Tibial nerve (tissue), 4 donors: ENCODE measurements at regions not wholly inside any gene's neighbourhood (a gene's known extent, or its start where the extent isn't known, plus 50 kb on each side); places are given as distances from the start of the nearest gene placed in this dataset.

ENCODE experiments used
- DNase-seq, 2 donors: peaks; one replicate each; pipeline ENCODE4 v3.0.0-alpha.2; 2019; ENCODE audit warnings: low spot score in 2 of 2
- H3K27ac ChIP-seq, 4 donors: fragments of 200-600 bp; sonication (generic) in 3 of 4; one replicate each; pipeline ENCODE4 v1.5.1; 2017 to 2019; ENCODE audit warnings: mild to moderate bottlenecking in 1 of 4
- H3K27me3 ChIP-seq, 2 donors: fragments of 200-600 bp; sonication (generic) in 1 of 2; one replicate each; pipeline versions ENCODE4 v1.5.1 to v1.6.0; 2017 to 2019
- H3K36me3 ChIP-seq, 3 donors: fragments of 200-600 bp; sonication (generic); one replicate each; pipeline ENCODE4 v1.5.1; 2018 to 2019
- H3K4me1 ChIP-seq, 4 donors: fragments of 200-600 bp; sonication (generic) in 3 of 4; one replicate each; pipeline ENCODE4 v1.5.1; 2017 to 2019
- H3K4me3 ChIP-seq, 4 donors: fragments of 200-600 bp; sonication (generic) in 3 of 4; one replicate each; pipeline ENCODE4 v1.5.1; 2017 to 2019; ENCODE audit warnings: mild to moderate bottlenecking in 1 of 4, moderate library complexity in 1 of 4
- H3K9me3 ChIP-seq, 4 donors: fragments of 200-600 bp; sonication (generic) in 3 of 4; one replicate each; pipeline ENCODE4 v1.5.1; 2017 to 2019
- EP300 ChIP-seq, 2 donors: sonication (generic); formaldehyde crosslinking; IDR thresholded peaks; one replicate each; pipeline ENCODE4 v1.6.1; 2017; ENCODE audit warnings: antibody characterized with exemption in 2 of 2, mild to moderate bottlenecking in 1 of 2
- POLR2A ChIP-seq, 2 donors: fragments of 450-650 bp; IDR thresholded peaks; one replicate each; pipeline ENCODE4 v1.6.1; 2017; ENCODE audit warnings: antibody characterized with exemption in 2 of 2, mild to moderate bottlenecking in 2 of 2, moderate library complexity in 2 of 2
- WGBS, 2 donors: methylation state at CpG; one replicate each; pipeline ENCODE4 v1.1.5; 2018; 5-methylcytosine and 5-hydroxymethylcytosine counted together
- TF ChIP-seq, protein P1 (sequence below), 5 experiments: fragments of 200-600 bp in 3 of 5; fragments of 450-650 bp in 2 of 5; sonication (generic) in 3 of 5; IDR thresholded peaks; one replicate each; pipeline ENCODE4 v1.5.1; 2016 to 2019; ENCODE audit warnings: antibody characterized with exemption in 5 of 5, mild to moderate bottlenecking in 3 of 5, moderate library complexity in 2 of 5

- no peaks in the 10 kb centered on the region for H3K9me3 ChIP-seq
- H3K27ac ChIP-seq, result no peak overlapping the region
- no peaks in the 10 kb centered on the region for H3K27me3 ChIP-seq
- no peaks in the 10 kb centered on the region for H3K36me3 ChIP-seq
- no peaks in the 10 kb centered on the region for H3K4me1 ChIP-seq
- TF ChIP-seq POLR2A (IDR thresholded peaks at IDR 0.05) (no peak), EP300 (IDR thresholded peaks at IDR 0.05) (no peak)
- TF ChIP-seq, protein P1, sequence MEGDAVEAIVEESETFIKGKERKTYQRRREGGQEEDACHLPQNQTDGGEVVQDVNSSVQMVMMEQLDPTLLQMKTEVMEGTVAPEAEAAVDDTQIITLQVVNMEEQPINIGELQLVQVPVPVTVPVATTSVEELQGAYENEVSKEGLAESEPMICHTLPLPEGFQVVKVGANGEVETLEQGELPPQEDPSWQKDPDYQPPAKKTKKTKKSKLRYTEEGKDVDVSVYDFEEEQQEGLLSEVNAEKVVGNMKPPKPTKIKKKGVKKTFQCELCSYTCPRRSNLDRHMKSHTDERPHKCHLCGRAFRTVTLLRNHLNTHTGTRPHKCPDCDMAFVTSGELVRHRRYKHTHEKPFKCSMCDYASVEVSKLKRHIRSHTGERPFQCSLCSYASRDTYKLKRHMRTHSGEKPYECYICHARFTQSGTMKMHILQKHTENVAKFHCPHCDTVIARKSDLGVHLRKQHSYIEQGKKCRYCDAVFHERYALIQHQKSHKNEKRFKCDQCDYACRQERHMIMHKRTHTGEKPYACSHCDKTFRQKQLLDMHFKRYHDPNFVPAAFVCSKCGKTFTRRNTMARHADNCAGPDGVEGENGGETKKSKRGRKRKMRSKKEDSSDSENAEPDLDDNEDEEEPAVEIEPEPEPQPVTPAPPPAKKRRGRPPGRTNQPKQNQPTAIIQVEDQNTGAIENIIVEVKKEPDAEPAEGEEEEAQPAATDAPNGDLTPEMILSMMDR (IDR thresholded peaks at IDR 0.05), result no peak
- H3K4me3 ChIP-seq, result no peak overlapping the region
- DNase-seq, result no peak
- 51 to 52% methylated on average over 2 of the region's 2 CpGs for WGBS, 2 donors
Measured at GRCh38 chr4:81621490-81621889, 149.8 kb upstream of the RASGEF1B start.

- Histone ChIP-seq H3K4me3 (no peak overlapping the region), H3K27me3 (no peaks in the 10 kb centered on the region), H3K27ac (no peak overlapping the region), H3K4me1 (no peaks in the 10 kb centered on the region), H3K36me3 (no peaks in the 10 kb centered on the region), H3K9me3 (no peaks in the 10 kb centered on the region)
- DNase-seq, result no peak
- 71 to 80% methylated on average over 1 of the region's 1 CpG for WGBS, 2 donors
- TF ChIP-seq, protein P1 (IDR thresholded peaks at IDR 0.05), result no peak
- TF ChIP-seq POLR2A (IDR thresholded peaks at IDR 0.05), result no peak
- no peak for TF ChIP-seq EP300 (IDR thresholded peaks at IDR 0.05)
Measured at GRCh38 chr4:81620442-81620841, 148.7 kb upstream of the RASGEF1B start.

GRCh38 chr4:81617545-81617944 lies 145.8 kb upstream of the RASGEF1B start:
- H3K36me3 ChIP-seq, result no peaks in the 10 kb centered on the region
- H3K4me3 ChIP-seq, result no peak overlapping the region
- WGBS, 2 donors, result 88 to 89% methylated on average over 1 of the region's 1 CpG
- no peaks in the 10 kb centered on the region for H3K4me1 ChIP-seq
- no peak overlapping the region for H3K27ac ChIP-seq
- TF ChIP-seq EP300 (IDR thresholded peaks at IDR 0.05), result no peak
- TF ChIP-seq, protein P1 (IDR thresholded peaks at IDR 0.05), result no peak
- no peak for TF ChIP-seq POLR2A (IDR thresholded peaks at IDR 0.05)
- DNase-seq, result no peak
- no peaks in the 10 kb centered on the region for H3K9me3 ChIP-seq
- no peaks in the 10 kb centered on the region for H3K27me3 ChIP-seq

DNA sequence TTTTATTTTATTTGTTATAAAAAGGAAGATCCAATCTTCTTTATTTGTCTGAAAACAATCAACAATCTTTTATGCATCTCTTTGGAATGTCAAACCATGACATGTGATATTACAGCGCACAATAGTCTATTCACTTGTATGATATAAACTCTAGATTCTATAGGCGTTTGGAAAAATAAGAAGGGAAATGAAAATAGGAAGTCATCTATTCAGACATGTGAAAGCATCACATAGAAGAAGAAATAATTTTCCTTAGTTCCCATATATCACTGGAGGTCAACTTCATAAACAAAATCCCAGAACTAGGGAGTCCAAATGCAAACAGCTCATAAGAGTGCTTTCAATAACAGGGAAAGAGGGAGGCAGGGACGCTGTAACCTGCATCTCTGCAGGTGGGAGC lies 139.5 kb upstream of the RASGEF1B start:
- H3K27me3 ChIP-seq, result no peaks in the 10 kb centered on the region
- no peak for DNase-seq
- H3K9me3 ChIP-seq, result no peaks in the 10 kb centered on the region
- H3K4me3 ChIP-seq, result no peak overlapping the region
- H3K27ac ChIP-seq, result no peak overlapping the region
- TF ChIP-seq EP300 (IDR thresholded peaks at IDR 0.05) (no peak), POLR2A (IDR thresholded peaks at IDR 0.05) (no peak)
- TF ChIP-seq, protein P1 (IDR thresholded peaks at IDR 0.05), result no peak
- 58 to 64% methylated on average over 3 of the region's 3 CpGs for WGBS, 2 donors
- peaks cover 0 to 14% (median 6%) of the 10 kb centered on the region in 4 donors for H3K4me1 ChIP-seq
- no peaks in the 10 kb centered on the region for H3K36me3 ChIP-seq

- Histone ChIP-seq H3K9me3 (no peaks in the 10 kb centered on the region), H3K4me1 (peaks cover 0 to 15% (median 10%) of the 10 kb centered on the region in 4 donors), H3K4me3 (no peak overlapping the region), H3K36me3 (no peaks in the 10 kb centered on the region), H3K27me3 (no peaks in the 10 kb centered on the region), H3K27ac (no peak overlapping the region)
- TF ChIP-seq, protein P1 (IDR thresholded peaks at IDR 0.05), result no peak
- no peak for TF ChIP-seq POLR2A (IDR thresholded peaks at IDR 0.05)
- no peak for TF ChIP-seq EP300 (IDR thresholded peaks at IDR 0.05)
- WGBS, 2 donors, result 81 to 86% methylated on average over 2 of the region's 2 CpGs
- no peak for DNase-seq
Measured at GRCh38 chr4:81609844-81610243, 138.1 kb upstream of the RASGEF1B start.
